Adrenal gland (tissue), 5 donors: ENCODE measurements at regions not wholly inside any gene's neighbourhood (a gene's known extent, or its start where the extent isn't known, plus 50 kb on each side); places are given as distances from the start of the nearest gene placed in this dataset.

Source experiments
- POLR2A ChIP-seq, 2 donors: fragments of 450-650 bp; IDR thresholded peaks; one replicate each; pipeline ENCODE4 v1.6.1; 2017; ENCODE audit warnings: antibody characterized with exemption in 2 of 2, mild to moderate bottlenecking in 2 of 2, moderate library complexity in 1 of 2
- TF ChIP-seq, protein P1 (sequence below), 6 experiments: fragments of 450-650 bp in 4 of 6; fragments of 200-600 bp in 2 of 6; sonication (generic) in 1 of 6; IDR thresholded peaks; 1 replicate in 5 of 6; 2 replicates in 1 of 6; pipeline versions ENCODE4 v1.5.1 to v1.8.0; 2016 to 2021; ENCODE audit warnings: antibody characterized with exemption in 6 of 6, mild to moderate bottlenecking in 2 of 6, moderate library complexity in 1 of 6
- donor health status: DM: no; HTN: no; CAD: no.

DNA sequence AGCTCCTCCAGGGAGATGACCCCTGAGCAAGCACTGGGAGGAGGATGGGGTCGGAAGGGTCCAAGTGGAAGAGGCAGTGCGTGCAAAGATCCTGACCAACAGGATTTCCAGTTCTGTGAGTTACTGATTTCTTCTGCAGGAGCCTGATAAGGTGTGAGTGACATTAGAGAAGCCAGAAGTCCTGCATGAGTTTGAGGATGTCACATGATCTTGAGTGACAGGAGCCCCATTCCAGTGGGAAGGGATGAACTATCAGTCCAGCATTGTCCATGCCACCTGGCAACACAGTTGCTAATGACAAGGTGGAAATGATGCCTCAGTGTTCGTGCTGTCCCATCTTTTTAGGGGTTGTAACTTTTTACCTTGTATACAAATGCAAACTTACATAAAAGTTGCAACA, 285.1 kb upstream of the HDAC4 start:
- TF ChIP-seq, protein P1, sequence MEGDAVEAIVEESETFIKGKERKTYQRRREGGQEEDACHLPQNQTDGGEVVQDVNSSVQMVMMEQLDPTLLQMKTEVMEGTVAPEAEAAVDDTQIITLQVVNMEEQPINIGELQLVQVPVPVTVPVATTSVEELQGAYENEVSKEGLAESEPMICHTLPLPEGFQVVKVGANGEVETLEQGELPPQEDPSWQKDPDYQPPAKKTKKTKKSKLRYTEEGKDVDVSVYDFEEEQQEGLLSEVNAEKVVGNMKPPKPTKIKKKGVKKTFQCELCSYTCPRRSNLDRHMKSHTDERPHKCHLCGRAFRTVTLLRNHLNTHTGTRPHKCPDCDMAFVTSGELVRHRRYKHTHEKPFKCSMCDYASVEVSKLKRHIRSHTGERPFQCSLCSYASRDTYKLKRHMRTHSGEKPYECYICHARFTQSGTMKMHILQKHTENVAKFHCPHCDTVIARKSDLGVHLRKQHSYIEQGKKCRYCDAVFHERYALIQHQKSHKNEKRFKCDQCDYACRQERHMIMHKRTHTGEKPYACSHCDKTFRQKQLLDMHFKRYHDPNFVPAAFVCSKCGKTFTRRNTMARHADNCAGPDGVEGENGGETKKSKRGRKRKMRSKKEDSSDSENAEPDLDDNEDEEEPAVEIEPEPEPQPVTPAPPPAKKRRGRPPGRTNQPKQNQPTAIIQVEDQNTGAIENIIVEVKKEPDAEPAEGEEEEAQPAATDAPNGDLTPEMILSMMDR (IDR thresholded peaks at IDR 0.05): no peak
- no peak for TF ChIP-seq POLR2A (IDR thresholded peaks at IDR 0.05)
